GM18511 (cell line): ENCODE measurements at regions not wholly inside any gene's neighbourhood (a gene's known extent, or its start where the extent isn't known, plus 50 kb on each side); places are given as distances from the start of the nearest gene placed in this dataset.
"Not testable (repeated sequence)": the region's sequence is repeated elsewhere in the genome, so short reads cannot be mapped to it uniquely, and the experiment has no call there.

Experiments
- ATAC-seq: cut with Tn5 transposase; IDR thresholded peaks from one replicate; pipeline ENCODE4 v1.9.1; 2021; ENCODE audit warnings: mild to moderate bottlenecking, moderate library complexity; ENCODE audit not compliant: unreplicated experiment

DNA sequence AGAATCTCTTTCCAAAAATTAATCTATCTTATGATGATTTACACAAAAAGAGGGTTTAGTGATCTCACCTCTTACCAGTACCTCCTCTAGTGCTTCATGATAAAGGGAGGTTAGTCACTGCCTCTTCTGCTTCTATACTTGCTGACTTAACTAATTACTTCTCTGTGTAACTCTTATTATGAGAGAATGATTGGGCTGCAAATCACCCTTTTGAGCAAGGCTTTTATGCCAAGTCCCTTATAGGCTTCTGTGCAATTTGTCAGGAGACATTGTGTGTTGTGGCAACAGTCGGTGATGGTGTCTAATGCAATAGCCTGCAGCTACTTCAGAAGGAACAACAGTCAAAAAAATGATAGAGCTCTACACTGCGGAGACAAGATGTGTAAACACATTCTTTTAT lies 1568.1 kb upstream of the GOT2 start:
- no peak for ATAC-seq

DNA sequence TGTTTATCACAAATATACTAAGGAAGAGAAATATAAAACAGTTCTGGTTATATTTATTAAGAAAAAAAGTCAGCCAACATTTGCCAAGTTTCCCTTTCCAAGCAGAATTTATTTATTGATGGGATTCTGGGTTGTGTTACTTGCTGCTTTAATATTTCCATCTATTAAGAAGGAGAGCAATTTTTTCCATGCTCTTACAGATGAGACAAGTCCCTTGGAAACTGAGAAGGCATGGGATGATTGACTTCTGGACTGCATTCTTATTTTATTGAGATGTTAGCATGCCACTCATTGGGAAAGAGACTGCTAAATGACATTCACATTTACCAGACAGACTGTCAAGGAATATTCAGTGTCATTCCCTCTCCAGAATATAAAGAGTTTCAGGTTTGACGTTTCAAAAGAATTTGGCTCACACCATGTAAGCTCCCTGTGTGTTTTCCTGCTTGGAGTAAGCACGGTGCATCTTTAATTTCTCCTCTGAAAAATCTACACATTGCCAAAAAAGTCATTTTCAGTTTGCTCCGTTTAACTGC lies 1565.2 kb upstream of the GOT2 start:
- no peak for ATAC-seq

GRCh38 chr16:60295451-60295850 lies 1561.3 kb upstream of the GOT2 start:
- no peak for ATAC-seq

DNA sequence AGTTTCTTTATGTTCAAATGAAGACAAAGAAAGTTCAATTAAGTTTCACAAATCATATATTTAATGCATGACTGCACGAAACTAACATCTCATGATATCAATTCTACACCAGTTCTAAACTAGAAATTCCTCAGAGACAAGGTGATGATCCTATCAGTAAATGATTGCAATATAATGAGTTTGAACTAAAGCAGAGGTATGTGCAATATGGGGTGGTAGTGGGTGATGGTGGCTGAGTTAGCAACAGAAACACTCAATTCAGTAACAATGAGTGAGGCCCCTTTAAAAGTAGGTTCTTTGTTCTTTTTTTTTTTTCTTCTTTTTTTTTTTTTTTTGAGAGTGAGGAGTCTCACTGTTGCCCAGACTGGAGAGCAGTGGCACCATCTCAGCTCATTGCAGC lies 1551.7 kb upstream of the GOT2 start:
- ATAC-seq: no peak

DNA sequence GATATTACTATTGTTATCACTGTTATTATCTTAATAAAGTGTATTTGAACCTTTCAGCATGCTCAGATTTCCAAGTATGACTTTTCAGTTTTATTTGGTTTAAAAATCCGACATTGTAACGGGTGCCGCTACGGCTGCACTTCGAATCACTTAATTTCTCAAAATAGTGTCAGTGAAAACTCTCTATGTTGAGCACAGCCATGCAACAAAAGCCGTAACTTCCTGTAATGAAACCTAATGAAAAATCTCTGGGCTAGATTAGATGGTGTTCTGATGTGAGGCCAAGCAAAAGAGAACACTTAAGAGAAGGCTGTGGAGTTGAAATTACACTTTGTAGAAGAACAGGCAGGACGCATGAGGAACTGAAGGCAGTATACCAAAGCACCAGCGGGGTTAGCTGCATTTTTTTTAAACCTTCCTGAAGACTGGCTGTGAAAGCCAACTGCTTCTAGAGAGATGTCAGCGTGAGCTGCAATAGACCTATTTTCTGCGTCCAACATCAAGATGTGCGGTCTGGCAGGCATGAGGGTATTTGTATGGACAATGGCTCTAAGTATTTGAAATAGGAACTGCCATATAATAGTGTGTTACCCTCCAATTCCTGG lies 1545.0 kb upstream of the GOT2 start:
- no peak for ATAC-seq

GRCh38 chr16:60274431-60275019 lies 1540.4 kb upstream of the GOT2 start:
- no peak for ATAC-seq

DNA sequence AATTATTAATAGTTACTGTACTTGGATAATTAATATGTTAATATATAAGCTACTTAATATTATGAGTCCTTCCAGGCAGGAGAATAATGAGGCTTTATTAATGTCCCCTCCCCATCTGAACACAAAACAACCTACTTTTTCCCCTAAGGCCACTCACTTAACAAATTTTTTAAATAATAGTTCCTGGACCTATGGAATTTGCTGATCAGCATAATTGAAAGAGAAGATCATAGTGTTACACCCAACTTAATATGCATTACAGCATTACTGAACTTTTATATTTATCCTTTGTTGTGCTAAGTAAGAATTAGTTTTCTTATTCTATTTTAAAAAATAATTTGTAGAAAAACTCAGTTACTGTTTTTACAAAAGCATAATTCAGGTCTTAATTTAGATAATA lies 1537.7 kb upstream of the GOT2 start:
- ATAC-seq: no peak

GRCh38 chr16:60271025-60271771 lies 1537.1 kb upstream of the GOT2 start:
- ATAC-seq: no peak

DNA sequence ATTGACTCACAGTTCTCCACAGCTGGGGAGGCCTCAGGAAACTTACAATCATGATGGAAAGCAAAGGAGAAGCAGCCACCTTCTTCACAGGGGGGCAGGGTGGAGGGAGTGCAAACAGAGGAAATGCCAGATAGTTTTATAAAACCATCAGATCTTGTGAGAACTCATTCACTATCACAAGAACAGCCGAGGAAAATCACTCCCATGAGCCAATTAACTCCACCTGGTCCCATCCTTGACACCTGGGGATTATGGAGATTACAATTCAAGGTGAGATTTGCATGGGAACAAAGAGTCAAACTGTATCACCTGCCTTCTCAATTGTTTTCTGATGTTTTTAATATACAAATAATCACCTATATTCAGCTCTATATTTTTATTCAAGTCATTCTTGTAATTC lies 1527.3 kb upstream of the GOT2 start:
- no peak for ATAC-seq

DNA sequence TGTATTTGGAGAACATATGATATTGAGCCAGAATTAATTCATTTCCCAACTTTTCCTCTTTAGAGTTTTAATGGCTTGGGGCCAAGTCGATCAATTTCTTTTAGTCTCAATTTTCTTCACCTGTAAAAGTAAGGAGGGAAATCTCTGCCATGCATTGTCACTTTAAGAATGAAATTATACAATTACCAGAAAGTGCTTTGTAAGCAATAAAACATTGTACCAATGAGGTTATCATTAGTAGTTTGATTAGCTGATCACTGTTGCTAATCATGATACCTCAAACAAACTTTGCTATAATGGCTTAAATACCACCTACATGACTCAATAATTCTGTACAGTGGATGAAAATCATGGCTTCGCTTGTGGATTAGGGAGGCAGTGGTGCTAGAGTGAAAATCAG lies 1525.8 kb upstream of the GOT2 start:
- no peak for ATAC-seq

- ATAC-seq: no peak
These were observed 1512.0 kb upstream of the GOT2 start for GRCh38 chr16:60246086-60246485.

GRCh38 chr16:60241671-60242070 lies 1507.6 kb upstream of the GOT2 start:
- no peak for ATAC-seq

DNA sequence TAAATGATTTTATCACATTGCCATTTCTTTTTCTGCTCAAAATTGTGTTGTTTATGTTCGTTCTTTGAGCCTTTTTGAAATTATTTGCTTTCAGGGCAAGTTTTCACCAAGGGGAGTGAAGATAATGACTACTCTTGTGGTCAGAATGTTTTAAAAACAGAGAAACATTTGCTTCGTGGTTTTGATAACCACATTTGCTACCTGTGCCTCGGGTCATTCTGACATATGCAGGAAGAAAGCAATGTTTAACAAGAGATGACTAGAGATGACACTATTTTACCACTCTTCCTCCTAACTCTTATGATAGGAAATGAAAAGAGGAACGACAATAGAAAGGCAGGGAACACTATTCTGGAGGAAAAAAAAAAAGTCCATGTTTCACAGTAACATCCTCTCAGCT lies 1496.5 kb upstream of the GOT2 start:
- ATAC-seq: no peak

DNA sequence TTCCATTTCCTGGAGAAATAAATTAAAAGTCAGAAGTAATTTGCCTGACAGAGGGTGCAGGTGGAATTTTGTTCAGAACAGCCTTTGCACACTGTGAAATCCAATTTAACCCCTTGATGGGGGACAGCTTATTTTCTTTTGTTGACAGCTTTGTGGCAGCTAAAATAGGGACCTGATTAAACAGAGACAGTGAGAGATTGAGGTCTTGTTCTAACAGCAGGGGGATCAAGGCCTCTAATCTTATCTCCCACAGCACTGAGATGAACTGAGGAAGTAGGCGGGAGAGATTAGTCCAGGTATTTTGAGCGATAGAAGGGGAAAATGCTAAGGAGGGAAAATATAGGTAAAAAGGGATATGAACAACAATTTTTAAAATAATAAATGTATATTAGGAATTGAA lies 1491.4 kb upstream of the GOT2 start:
- no peak for ATAC-seq

GRCh38 chr16:60217787-60218186 lies 1483.7 kb upstream of the GOT2 start:
- no peak for ATAC-seq

- no peak for ATAC-seq
These were observed 1480.2 kb upstream of the GOT2 start for GRCh38 chr16:60214311-60214710.

DNA sequence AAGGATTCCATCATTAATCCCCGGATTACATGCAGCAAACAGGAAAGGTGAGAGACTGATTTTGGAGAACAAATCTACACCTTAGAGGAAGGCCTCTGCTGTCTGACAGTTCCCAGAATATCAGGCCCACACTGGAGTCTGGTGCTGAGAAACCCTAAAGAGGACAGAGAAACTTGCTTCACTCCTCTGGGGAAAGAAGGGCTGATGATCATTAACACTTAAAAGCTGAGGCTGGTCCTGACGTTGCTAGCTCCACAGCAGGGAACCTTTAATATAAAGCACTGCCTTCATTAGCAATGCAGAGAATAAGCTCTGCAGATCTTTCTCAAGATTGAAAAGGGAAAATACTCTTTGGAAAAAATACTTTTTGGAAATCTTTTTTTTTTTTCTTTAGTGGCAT lies 1472.4 kb upstream of the GOT2 start:
- no peak for ATAC-seq

DNA sequence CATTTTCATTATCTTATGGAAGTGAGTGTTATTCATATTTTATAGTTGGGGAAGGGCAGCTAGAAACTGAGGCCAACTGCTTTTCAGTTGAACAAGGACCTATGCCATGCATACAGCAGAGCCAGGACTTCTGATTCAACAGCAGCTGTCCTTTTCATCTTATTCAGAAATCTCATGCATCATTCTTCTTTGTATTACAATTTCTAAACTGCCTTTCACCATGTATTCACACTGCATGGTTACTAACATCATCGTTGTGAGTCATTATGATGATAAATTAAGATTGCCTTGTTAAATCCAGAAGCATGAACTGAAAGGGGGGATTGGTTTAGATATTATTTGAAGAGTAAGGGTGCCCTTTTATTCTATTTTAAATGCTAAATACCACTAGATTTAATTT lies 1470.1 kb upstream of the GOT2 start:
- ATAC-seq: no peak

GRCh38 chr16:60203525-60204124 lies 1469.5 kb upstream of the GOT2 start:
- ATAC-seq: no peak

DNA sequence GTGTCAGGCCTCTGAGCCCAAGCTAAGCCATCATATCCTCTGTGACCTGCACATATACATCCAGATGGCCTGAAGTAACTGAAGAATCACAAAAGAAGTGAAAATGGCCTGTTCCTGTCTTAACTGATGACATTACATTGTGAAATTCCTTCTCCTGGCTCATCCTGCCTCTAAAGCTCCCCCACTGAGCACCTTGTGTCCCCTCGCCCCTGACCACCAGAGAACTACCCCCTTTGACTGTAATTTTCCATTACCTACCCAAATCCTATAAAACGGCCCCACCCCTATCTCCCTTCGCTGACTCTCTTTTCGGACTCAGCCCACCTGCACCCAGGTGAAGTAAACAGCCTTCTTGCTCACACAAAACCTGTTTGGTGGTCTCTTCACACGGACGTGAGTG lies 1466.6 kb upstream of the GOT2 start:
- ATAC-seq: not testable (repeated sequence)

DNA sequence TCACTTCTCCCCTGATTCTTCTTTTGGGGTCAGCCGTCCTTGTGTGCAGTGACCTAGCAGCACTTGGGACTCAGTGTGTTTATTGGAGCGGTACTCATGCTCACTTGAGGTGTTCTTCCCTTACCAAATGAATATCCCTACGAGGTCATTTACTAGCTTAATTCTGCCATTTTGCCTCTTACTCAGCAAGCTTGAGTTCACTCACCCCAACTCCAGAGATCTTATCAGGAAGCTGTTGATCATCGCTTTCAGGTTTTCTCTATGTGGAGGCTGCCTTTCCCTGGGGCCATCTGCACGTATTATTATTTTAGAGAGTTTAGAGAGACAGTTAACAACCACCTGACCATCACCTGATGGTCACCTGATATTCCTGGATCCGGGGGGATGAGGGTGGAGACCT lies 1466.0 kb upstream of the GOT2 start:
- ATAC-seq: no peak

DNA sequence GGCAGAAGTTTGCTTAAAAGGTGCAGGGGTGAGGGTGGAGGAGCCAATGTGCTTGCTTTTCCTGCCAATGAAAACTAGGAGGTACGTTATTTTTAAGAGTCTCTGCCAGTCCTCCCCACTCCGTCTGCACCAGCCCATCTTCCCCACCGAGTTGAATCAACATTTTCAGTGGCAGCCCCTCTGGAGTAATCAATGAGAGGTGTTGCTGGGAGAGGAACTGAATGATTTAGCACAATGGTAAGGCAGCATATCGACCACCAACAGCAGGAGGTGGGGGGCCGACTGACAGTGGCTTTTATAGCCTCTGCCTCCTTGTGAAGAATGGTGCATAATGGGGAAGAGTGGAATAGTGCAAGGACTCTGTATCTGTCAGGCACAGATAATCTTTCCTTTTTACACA lies 1465.0 kb upstream of the GOT2 start:
- no peak for ATAC-seq
